BE2C (cell line): ENCODE measurements at regions not wholly inside any gene's neighbourhood (a gene's known extent, or its start where the extent isn't known, plus 50 kb on each side); places are given as distances from the start of the nearest gene placed in this dataset.

ENCODE experiments used
- DNase-seq: peaks from one replicate; pipeline ENCODE4 v3.0.0-alpha.2; 2020
- H3K27me3 ChIP-seq: fragments of 250-450 bp; sonication (Bioruptor Pico); 2 replicates; pipeline ENCODE4 v1.5.1; 2020; ENCODE audit warnings: mild to moderate bottlenecking
- H3K36me3 ChIP-seq: fragments of 250-450 bp; sonication (Bioruptor Pico); 2 replicates; pipeline ENCODE4 v1.5.1; 2020; ENCODE audit warnings: mild to moderate bottlenecking
- H3K4me1 ChIP-seq: fragments of 250-450 bp; sonication (Bioruptor Pico); 2 replicates; pipeline ENCODE4 v1.5.1; 2020
- H3K4me3 ChIP-seq: 2 replicates; pipeline ENCODE4 v1.5.1; 2011; ENCODE audit warnings: low read depth, low read length
- H3K9me3 ChIP-seq: fragments of 250-450 bp; sonication (Bioruptor Pico); 2 replicates; pipeline ENCODE4 v1.5.1; 2020
- CTCF ChIP-seq: IDR thresholded peaks from 2 replicates; pipeline ENCODE4 v1.5.1; 2012; ENCODE audit warnings: mild to moderate bottlenecking, low read depth, low read length

- no peak for DNase-seq
- no peaks in the 10 kb centered on the region for H3K36me3 ChIP-seq
- no peaks in the 10 kb centered on the region; the same call in 1 of the 2 replicates for H3K4me1 ChIP-seq
- no peaks in the 10 kb centered on the region for H3K27me3 ChIP-seq
- H3K4me3 ChIP-seq: no peak overlapping the region
- no peak for TF ChIP-seq CTCF
- no peaks in the 10 kb centered on the region for H3K9me3 ChIP-seq
These were observed 291.6 kb upstream of the DUSP10 start for GRCh38 chr1:222033450-222033849.

- DNase-seq: no peak
- Histone ChIP-seq H3K4me1 (no peaks in the 10 kb centered on the region), H3K36me3 (no peaks in the 10 kb centered on the region)
These were observed 289.4 kb upstream of the DUSP10 start for GRCh38 chr1:222031318-222031717.

GRCh38 chr1:222028676-222029075, 286.8 kb upstream of the DUSP10 start:
- H3K36me3 ChIP-seq: no peaks in the 10 kb centered on the region
- DNase-seq: no peak

More at GRCh38 chr1:222031318-222031717, 289.4 kb upstream of the DUSP10 start:
- Histone ChIP-seq H3K27me3 (no peaks in the 10 kb centered on the region), H3K4me3 (no peak overlapping the region), H3K9me3 (no peaks in the 10 kb centered on the region)
- TF ChIP-seq CTCF: no peak

GRCh38 chr1:222028116-222028515, 286.2 kb upstream of the DUSP10 start:
- H3K27me3 ChIP-seq: no peaks in the 10 kb centered on the region
- no peaks in the 10 kb centered on the region for H3K36me3 ChIP-seq
- no peaks in the 10 kb centered on the region for H3K9me3 ChIP-seq
- H3K4me3 ChIP-seq: no peak overlapping the region
- DNase-seq: no peak
- no peaks in the 10 kb centered on the region for H3K4me1 ChIP-seq
- TF ChIP-seq CTCF: no peak

More at GRCh38 chr1:222028676-222029075, 286.8 kb upstream of the DUSP10 start:
- no peak for TF ChIP-seq CTCF
- Histone ChIP-seq H3K27me3 (no peaks in the 10 kb centered on the region), H3K4me1 (no peaks in the 10 kb centered on the region), H3K4me3 (no peak overlapping the region), H3K9me3 (no peaks in the 10 kb centered on the region)

- Histone ChIP-seq H3K4me3 (no peak overlapping the region), H3K27me3 (no peaks in the 10 kb centered on the region), H3K4me1 (no peaks in the 10 kb centered on the region), H3K36me3 (no peaks in the 10 kb centered on the region), H3K9me3 (no peaks in the 10 kb centered on the region)
- DNase-seq: no peak
- no peak for TF ChIP-seq CTCF
These were observed 284.4 kb upstream of the DUSP10 start for GRCh38 chr1:222026280-222026679.

GRCh38 chr1:222023025-222023424, 281.1 kb upstream of the DUSP10 start:
- Histone ChIP-seq H3K9me3 (no peaks in the 10 kb centered on the region), H3K4me1 (no peaks in the 10 kb centered on the region), H3K4me3 (no peak overlapping the region), H3K36me3 (no peaks in the 10 kb centered on the region), H3K27me3 (no peaks in the 10 kb centered on the region)
- no peak for TF ChIP-seq CTCF
- DNase-seq: no peak
